Stimulated activated CD8-positive, alpha-beta memory T cell treated with anti-CD3 and anti-CD28 coated beads, Interleukin-4, amount 100 ng/mL, for 48 hours (primary cell): ENCODE measurements at regions not wholly inside any gene's neighbourhood (a gene's known extent, or its start where the extent isn't known, plus 50 kb on each side); places are given as distances from the start of the nearest gene placed in this dataset.
"Not testable (repeated sequence)": the region's sequence is repeated elsewhere in the genome, so short reads cannot be mapped to it uniquely, and the experiment has no call there.

Experiments
- DNase-seq: peaks from one replicate; pipeline ENCODE4 v3.0.0-alpha.2; 2020

DNA sequence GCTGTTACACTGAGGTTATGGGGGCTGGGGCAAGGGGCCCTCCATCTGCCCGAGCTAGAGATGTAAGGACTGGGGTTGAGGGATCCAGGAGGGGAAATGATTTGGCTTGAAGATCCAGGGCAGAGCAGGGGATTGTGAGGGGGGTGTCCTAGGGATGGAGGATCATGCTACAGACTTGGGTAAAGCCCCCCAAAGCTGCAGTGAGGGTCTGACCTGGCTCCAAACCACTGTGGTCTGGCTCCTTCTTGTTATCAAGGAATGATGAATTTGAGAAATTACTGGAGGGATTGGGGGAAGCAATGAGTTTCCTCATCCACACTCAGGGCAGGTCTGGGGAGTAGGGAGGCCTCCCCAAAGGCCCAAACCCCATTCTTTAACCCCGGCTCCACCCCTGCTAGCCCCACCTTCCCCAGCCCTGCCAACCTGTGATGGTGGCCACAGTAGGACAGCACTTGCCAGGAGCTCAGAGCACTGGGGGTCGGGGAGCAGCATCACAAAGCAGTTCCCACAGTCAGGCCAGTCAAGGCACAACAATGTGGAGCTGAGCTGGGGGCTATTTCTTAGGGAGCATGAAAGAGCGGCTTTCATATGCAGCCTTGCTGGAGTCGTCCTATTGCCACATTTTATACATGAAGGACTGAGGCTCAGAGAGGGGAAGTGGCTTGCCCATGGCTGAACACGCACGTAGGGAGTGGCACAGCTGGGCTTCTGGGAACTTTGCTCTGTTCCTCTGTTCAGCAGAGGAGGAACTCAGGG, 165.5 kb downstream of the EFNB1 start:
- no peak for DNase-seq

DNA sequence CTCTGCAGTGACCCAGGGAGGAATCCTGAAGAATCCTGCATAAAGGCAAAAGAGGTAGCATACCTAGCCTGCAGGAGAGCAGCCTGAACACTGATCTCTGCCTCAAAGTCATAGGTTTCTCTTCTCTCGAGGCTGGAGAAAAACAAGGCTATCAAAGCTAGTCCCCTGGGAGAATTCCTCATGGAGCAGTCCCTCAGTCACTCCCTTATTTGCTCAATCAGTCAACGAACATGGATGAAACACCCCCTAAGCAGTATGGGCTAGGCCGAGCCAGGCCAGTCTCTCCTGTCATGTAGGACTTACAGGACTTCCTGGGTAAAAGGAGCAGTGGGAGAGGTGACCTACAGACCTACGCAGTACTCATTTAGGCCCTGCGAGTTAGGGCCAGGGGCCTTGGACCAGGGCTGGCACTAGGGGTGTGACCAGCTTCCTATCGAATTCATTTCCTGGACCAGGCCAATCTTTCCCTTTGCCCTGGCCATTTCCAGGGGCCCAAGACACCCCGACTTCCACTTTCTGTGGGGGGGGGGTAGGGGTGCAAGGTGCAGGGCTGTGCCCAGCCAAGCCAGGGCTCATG, 164.1 kb downstream of the EFNB1 start:
- no peak for DNase-seq

DNA sequence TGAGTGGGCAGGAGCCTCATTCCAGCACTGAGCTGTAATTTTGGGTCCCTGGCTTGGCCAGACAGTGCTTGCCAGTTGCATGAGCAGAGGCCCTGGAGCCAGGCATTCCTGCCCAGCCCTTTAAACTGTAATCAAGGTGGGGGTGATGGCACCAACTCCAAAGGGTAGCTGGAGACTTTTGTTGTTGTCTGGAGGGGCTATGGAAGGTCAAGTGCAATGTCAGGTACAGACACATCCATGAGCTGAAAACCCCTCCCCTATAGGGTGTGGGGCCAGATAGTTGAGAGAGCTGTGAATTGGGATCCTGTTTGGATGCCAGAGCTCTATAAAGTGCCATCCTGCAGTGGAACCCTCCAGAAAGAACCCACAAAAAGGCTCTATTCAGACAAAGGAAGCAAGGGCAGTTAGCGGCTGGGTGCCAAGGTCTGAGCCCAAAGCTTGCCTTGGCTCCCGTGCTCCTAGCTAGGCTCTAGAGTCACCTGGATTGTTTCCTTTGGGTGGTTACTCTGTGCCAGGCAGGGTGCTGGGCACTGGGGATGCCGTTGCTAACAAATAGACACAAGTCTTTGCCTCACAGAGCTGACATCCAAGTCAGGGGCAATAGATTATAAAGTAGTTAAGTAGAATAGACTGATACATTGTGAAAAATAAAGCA, 163.0 kb downstream of the EFNB1 start:
- no peak for DNase-seq

DNA sequence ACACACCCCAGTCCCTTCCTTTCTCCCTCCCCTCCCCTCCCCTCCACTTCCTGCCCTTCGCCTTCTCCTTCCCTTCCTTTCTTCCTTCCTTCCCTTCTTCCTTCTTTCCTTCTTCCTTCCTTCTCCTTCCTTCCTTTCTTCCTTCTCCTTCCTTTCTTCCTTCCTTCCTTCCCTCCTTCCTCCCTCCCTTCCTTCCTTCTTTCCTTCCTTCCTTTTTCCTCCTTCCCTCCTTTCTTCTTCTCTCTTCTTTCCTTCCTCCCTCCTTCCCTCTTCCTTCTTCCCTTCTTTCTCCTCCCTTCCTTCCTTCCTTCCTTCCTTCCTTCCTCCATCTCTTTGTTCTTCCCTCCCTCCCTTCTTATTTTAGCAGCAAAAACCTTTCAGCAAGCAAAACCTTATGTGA, 162.1 kb downstream of the EFNB1 start:
- no peak for DNase-seq

DNA sequence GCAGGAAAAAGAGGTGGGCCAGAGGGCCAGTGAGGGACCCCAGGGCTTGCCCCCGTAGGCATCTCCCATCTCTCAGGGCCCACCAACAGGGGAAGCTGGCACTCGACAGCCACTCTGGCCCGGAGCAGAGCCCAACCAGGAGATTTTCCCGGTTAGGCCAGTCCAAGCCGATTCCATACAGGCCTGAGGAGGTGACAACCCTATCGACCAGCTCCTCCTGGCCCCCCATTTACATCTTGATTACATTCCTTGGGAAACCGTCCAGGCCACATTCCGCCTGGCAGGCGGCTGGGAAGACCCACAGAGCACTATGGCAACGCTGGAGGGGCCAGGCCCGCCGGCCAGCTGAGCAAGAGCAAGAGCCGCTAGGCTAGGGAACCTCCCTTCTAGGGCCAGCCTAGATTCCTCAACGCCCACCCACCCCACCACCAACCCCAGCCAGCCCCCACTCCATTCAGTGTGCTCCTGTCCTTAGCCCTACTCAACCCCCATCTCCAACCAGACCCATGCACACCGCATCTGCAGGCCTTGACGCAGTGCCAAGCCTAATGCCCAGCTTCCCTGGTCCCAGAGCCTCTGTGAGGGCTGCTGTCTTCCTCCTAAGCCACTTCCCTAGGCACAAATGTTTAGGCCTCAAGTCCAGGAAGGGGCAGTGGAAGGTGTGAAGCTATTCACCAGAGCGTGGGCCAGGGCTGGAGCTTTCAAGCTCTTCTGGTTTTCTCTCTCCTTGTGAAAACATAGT, 161.2 kb downstream of the EFNB1 start:
- DNase-seq = no peak

DNA sequence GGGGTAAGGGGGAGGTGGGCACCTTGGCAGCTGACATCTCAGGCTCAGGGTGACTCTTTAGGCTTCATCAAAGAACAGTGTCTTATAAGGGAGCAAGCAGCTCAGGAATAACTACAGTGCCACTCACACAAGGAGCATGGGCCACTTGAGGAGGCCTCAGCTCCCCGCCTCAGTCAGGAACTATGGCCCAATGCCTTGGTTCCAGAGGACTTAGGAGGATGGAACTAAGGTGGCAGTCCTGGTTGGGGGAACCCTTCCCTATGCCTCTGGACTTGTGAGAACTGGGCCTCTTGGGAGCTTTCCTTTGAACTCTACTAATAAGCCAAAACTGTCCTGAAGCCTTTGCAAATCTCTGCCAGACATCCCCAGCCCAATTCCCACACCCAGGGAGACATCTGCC, 160.6 kb downstream of the EFNB1 start:
- no peak for DNase-seq

DNA sequence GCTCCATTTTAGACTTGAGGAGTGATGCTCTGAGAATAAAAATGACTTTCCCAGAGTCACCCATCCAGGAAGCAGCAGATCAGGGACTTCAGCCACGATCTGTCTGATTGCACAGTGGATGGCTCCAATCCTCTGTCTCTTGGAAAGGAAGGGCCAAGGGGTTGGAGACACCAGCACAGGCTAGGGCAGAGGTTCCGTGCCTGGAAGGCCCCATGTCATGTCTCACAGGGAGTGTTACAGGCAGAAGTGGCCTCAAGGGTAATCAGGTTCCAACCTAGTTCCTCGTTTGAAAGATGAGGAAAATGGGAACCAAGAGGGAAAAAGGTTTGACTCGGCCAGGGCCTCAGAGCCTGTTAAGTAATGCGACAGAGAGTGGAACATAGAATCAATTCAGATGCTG, 160.0 kb downstream of the EFNB1 start:
- DNase-seq = no peak

DNA sequence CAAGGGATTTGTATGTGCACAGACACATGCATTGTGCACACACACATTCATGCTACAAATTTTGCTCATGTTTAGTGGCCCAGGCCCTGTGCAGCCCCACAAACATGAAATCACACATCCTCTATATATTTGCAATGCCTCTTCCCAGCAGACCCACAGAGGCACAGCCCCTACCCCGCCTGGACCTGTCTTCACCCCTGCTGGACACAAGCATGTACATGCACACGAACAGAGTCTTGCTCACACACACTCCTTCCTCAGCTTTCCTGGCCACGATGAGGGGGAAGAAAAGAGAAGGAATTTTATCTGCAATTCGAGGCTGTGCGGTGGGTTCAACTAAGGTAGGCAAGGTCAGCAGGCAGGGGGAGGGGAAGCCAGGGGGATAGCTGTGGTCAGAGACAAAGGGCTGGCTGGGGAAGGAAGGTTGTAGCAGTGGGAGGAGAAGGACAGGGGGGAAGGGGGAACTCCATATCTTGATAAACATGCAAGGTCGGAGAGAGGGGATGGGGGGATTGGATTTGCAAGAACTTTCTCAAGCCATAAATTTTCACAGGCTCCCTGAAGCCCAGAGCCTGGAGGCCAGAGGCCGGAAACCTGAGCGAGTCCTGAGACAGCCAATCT, 156.4 kb downstream of the EFNB1 start:
- DNase-seq = no peak

DNA sequence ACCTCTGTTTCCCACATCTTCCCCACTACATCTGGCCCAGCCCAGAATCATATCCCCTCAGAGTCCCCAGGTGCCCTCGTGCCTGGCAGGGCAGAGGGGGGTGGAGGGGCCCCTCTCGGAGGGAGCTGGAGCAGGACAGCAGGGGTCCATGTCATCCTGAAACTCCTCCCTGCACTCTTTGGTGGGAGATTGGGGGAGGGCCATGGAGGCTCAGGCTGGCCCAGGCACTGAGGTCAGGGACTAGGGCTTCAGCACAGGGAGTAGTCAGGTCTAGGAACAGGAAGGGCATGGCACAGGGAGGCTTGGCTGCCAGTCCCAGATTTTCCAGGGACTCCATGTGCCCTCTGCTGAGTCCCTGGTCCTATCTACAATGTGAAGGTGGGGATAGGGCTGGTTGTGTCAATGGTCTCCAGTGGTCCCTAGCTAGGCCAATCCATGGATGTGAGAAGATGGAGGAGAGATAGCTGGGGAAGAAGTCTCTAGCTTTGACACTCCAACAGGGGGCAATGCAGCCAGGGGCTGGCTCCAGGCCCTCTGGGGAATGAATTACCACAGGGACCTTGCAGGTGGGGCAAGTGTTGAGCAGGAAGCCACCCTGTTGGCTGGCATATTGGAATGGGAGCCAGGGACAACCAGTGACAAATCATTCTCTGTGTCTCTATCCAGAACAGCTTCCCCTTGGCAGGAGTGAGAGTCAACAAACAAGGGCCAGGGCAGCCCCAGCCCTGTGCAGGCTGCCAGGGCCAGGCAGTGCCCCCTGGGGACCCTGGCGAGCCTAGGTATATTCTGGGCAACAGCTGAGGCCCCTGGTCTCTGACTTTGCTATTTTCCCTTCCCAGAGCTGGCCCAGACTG, 154.4 kb downstream of the EFNB1 start:
- no peak for DNase-seq

DNA sequence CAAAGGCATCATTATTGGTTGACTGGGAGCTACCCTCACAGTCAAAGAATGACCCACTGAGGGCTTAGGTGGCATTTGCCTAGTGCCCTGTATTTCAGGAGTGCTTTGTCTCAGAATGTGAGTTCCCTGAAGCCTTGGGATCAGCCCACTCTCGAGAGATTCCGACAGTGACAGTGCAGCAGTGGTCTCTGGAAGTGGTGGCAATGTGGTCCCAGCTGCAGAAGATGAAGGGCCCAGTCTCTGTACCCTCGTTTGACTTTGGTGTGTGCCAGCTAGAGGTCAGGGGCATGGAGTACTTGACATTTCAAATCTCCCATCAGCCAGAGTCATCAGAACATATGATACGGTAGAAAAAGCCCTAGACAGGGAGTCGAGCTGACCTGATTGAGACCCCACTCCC, 153.7 kb downstream of the EFNB1 start:
- no peak for DNase-seq

DNA sequence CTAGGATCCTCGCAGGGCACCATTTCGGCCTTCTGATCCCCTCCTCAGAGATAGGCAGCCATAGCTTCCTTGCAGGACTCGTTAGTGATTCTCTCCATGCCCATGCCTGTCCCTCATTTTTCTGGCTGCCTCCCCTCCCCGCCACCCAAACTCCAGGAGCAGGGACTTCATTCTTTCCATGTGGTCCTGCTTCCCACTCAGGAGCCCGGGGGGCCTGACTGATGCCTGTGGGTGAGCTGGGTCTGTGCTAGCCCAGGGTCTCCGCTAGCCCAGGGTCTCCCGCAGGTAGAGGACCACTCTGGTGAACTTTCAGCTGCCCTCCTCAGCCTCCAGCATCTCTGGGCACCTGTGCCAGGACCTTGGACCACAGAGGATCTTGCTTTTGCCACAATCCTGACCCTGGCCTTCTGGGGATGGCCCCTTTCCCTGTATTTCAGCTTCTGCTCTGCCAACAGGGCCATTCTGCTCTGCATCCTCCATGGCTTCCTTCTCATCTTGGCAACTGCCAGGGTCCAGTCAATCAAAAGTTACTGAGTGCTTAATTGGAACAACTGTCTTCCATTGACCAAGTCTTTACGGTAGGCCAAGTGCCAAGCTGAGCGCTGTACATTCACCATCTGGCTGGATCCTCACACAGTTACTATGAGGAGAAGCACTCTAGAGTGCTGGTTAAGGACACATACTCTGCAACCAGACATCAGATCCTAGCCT, 152.2 kb downstream of the EFNB1 start:
- no peak for DNase-seq

DNA sequence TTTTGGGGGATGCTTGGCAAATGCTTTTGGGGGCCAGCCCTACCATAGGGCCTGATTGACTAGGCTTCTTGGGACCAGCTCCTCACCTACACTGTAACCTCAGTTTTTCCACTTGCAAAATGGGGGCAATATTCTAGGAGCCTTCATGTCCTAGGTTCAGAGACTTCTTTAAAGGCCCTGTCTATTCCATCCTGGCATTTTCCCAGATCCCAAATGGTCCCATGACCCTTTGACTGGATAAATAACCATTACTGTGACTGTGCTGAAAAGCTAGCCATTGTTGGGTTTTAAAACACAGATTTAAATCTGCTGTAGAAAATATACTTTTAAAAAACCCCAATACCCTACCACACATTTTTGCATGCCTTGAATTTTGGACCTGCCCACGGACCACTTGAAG, 149.8 kb downstream of the EFNB1 start:
- no peak for DNase-seq

DNA sequence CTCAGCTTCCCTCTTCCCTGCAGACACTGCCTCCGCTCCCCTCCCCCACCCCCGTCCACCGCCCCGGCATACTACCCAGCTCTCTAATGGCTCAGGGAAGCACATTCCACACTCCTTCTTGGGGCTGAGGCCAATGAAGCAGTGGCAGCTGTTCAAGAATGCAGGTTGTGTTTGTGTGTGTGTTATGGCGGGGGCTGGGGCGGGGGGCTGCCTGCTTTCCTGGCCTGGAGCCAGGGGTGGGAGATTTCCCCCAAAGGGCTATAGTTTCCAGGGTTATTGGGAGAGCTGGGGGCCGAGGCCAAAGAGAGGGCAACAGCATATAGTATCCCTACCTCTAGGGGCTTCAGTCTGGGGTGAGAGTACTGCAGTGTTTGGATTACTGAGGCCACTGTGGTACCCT, 149.4 kb downstream of the EFNB1 start:
- no peak for DNase-seq

DNA sequence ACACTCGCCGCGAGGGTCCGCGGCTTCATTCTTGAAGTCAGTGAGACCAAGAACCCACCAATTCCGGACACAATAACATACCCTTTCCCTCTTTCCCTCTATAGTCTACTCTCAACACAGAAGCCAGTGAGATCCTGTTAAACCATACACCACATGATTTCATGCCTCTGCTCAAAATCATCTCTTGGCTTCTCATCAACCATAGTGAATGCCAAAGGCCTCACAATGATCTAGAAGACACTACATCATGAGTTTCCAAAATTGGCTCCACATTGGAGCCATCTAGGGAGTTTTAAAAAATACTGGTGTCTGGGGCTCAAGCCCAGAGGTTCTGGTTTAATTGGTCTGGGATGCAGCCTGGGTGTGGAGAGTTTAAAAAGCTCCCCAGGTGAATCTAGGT, 124.5 kb downstream of the EFNB1 start:
- DNase-seq = no peak

DNA sequence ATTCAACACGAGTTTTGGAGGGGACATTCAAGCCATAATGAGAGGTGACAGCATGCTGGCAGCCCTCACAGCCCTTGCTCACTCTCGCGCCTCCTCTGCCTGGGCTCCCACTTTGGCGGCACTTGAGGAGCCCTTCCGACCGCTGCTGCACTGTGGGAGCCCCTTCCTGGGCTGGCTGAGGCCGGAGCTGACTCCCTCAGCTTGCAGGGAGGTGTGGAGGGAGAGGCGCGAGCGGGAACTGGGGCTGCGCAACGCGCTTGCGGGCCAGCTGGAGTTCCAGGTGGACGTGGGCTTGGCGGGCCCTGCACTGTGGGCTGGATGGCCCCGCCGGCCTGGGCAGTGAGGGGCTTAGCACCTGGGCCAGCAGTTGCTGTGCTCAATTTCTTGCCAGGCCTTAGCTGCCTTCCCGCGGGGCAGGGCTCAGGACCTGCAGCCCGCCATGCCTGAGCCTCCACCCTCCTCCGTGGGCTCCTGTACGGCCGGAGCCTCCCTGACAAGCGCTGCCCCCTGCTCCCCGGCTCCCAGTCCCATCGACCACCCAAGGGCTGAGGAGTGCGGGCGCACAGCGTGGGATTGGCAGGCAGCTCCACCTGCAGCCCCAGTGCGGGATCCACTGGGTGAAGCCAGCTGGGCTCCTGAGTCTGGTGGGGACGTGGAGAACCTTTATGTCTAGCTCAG, 123.3 kb downstream of the EFNB1 start:
- not testable (repeated sequence) for DNase-seq

DNA sequence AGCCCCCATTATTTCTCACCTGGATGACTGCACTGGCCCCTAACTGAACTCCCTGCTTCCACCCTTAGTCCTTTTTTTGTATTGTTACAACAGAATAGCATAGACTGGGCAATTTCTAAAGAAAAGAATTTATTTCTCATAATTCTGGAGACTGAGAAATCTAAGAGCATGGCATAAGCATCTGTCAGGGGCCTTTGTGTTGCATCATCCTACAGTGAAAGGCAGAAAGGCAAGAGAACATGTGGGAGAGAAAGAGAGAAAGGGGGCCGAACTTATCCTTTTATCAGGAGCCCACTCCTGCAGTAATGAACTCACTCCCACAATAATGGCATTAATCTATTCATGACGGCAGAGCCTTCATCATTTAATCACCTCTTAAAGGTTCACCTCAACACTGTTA, 122.1 kb downstream of the EFNB1 start:
- DNase-seq = no peak

DNA sequence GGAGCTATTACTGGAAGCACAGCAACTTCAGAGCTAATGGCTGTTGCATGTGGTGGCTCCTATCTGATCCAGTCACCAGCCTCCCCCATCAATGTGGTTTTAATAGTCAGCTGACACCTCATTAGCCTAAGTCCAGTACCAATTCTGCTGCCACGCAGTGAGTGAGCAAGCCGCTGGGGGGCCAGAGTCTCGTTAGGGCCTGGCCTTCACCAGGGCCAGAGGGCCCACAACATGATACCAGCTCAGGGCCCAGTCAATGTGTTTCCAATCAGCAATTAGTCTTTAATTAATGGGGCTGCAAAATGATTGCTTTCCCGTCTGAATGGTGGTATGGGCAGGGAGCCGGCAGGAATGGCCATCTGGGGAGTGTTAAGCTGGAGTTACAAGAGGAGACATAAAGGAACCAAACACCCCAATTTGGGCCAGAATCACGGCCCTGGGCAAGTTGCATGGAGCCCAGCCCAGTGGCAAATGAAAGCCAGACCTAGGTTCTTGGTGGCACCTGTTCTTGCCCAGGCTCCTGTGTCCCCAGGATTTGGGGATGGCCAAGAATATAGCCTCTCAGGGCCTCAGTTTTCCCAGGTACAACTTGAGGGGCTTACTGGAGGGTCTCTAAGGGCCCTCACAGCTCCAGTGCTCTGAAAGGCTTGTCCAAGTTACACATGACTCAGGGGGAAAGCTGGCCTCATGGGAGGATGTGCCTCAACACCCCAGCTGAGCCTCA, 119.2 kb downstream of the EFNB1 start:
- DNase-seq = no peak

DNA sequence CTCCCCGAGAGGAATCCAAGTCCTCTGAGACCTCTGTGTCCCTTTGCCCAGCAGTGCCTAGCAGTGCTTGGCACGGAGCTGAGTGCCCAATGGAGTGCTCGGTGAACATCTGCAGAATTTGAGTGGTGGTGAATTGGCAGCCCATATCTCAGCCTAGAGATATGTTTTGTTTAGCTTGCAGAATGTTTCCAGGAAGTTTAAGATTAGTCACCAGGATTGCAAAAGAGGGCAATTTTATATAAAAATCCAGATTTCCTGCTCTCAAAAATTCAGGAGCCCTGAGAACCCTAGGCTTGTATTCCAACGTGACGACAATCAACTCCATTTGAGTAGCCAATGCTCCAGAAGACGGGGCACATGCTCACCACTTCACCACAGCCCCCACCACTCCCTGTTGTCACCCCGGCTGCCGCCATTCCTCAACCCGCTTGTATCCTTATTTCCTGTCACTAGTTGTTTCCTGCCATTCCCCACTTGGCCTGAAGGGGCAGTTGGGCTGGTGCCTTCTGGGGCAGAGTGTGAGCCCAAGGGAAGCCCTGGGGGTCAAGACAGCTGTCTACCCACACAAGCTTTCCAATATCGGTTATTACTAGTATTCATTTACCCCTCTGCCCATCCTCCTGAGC, 116.9 kb downstream of the EFNB1 start:
- no peak for DNase-seq

DNA sequence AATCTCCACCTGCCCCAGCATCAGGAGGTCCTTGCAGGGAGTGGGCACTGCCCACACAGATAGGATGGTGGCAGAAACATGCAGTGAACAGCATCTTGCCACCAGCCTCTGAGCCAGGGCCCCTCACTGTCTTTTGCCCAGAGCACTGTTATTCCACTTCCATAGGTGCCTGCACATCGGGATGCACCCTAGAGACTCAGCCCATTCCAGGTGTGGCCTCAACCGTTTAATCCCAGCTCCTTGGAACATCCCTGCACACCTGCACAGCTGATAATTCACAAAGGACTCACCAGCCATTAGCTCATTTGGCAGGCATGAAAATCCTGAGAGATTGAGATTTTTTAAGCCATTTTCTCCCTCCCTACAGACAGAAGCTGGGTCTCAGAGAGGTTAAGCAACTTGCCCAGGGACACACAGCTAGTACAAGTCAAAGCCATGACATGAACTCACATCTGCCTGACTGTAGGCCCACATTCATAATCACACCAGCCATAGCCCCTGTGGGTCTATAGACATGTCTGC, 116.3 kb downstream of the EFNB1 start:
- no peak for DNase-seq

DNA sequence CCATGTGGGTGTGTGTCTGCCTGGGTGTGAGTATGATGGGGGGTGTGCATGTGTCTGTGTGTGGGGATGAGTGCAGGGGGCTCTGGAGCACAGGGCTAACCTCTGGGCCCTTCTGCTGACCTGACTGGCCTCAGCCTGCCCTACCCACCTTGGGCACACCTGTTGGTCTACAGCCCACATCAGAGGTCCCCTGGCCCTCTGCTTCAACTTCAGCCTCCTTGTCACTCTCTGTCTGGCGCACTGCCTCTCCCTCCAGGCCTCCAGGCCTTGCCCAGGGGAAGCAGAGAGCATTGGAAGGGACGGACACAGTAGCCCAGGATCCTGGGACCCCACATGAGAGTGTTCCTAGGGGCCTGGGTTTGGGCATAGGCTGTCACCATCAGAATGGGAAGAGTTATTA, 115.4 kb downstream of the EFNB1 start:
- DNase-seq = no peak
